A673 (cell line): ENCODE measurements at regions not wholly inside any gene's neighbourhood (a gene's known extent, or its start where the extent isn't known, plus 50 kb on each side); places are given as distances from the start of the nearest gene placed in this dataset.

Source experiments
- BruUV-seq: library from RNA; stranded (reverse); fragments of 400-500 nt; replicated peaks from 2 replicates; lab custom pipeline; 2021; lab: Mats Ljungman, UMichigan
- CTCF ChIA-PET: fragments of 300-600 bp; sonication (Branson Sonifier 250); formaldehyde crosslinking; loops from one replicate; lab custom pipeline; 2022; ENCODE audit warnings: antibody characterized with exemption; lab: Charles Lee
- POLR2A ChIA-PET: fragments of 300-600 bp; sonication (Branson Sonifier 250); formaldehyde crosslinking; loops from one replicate; lab custom pipeline; 2022; ENCODE audit warnings: antibody characterized with exemption; ENCODE audit not compliant: low non-redundant PET; lab: Charles Lee
- DNase-seq: peaks from one replicate; pipeline ENCODE4 v3.0.0-alpha.2; 2015; ENCODE audit warnings: low spot score
- H3K27ac ChIP-seq: fragments of 200-600 bp; sonication (generic); 2 replicates; pipeline ENCODE4 v1.5.1; 2016; ENCODE audit warnings: mixed run types, low read depth, mild to moderate bottlenecking, mixed read lengths, antibody characterized with exemption, low read length; ENCODE audit not compliant: poor library complexity, severe bottlenecking
- H3K27me3 ChIP-seq: fragments of 200-600 bp; sonication (generic); replicated peaks from 2 replicates; pipeline ENCODE4 v1.6.1; 2017; ENCODE audit warnings: mixed run types, low read depth, mild to moderate bottlenecking, mixed read lengths, antibody characterized with exemption, low read length; ENCODE audit not compliant: insufficient read depth, poor library complexity
- H3K36me3 ChIP-seq: fragments of 200-600 bp; sonication (generic); 2 replicates; pipeline ENCODE4 v1.6.1; 2016; ENCODE audit warnings: mixed run types, mild to moderate bottlenecking, mixed read lengths, antibody characterized with exemption, low read length; ENCODE audit not compliant: insufficient read depth, poor library complexity, severe bottlenecking
- H3K4me1 ChIP-seq: fragments of 200-600 bp; sonication (generic); 2 replicates; pipeline ENCODE4 v1.6.1; 2017; ENCODE audit warnings: mixed run types, mild to moderate bottlenecking, mixed read lengths, antibody characterized with exemption, low read length; ENCODE audit not compliant: insufficient read depth, poor library complexity, severe bottlenecking
- H3K4me3 ChIP-seq: fragments of 200-600 bp; sonication (generic); 2 replicates; pipeline ENCODE4 v1.5.1; 2016; ENCODE audit warnings: low read depth, mixed run types, mild to moderate bottlenecking, mixed read lengths, low read length; ENCODE audit not compliant: poor library complexity, severe bottlenecking
- H3K9me3 ChIP-seq: fragments of 200-600 bp; sonication (generic); 2 replicates; pipeline ENCODE4 v1.6.1; 2016; ENCODE audit warnings: mixed run types, low read depth, mild to moderate bottlenecking, mixed read lengths, antibody characterized with exemption, low read length; ENCODE audit not compliant: poor library complexity, severe bottlenecking
- CTCF ChIP-seq: fragments of 300-800, 200-600 bp; sonication (generic); conservative IDR thresholded peaks from 2 replicates; pipeline ENCODE4 v1.5.1; 2017; ENCODE audit warnings: low read depth, mild to moderate bottlenecking, antibody characterized with exemption, low read length, moderate library complexity, mixed read lengths
- EZH2 ChIP-seq: fragments of 200-600 bp; sonication (generic); IDR thresholded peaks from 2 replicates; pipeline ENCODE4 v1.6.1; 2017; ENCODE audit warnings: borderline replicate concordance, low read depth, mild to moderate bottlenecking, mixed read lengths, antibody characterized with exemption, low read length; ENCODE audit not compliant: poor library complexity, severe bottlenecking
- intact Hi-C: fragments of 100-400 bp; cut with micrococcal nuclease; formaldehyde crosslinking; loops from one replicate; pipeline ENCODE4 v1.10.0; 2022; ENCODE audit not compliant: unreplicated experiment

- CTCF ChIA-PET, result no interaction called here
- TF ChIP-seq EZH2 (no peak), CTCF (no peak)
- intact Hi-C loops, result no loop called here
Observed at GRCh38 chr5:90334741-90335140, 74.8 kb downstream of the CETN3 start.

GRCh38 chr5:90329911-90330310 lies 79.6 kb downstream of the CETN3 start:
- Histone ChIP-seq H3K27ac (no peak overlapping the region), H3K4me3 (no peak overlapping the region), H3K4me1 (no peaks in the 10 kb centered on the region), H3K9me3 (no peaks in the 10 kb centered on the region), H3K36me3 (no peaks in the 10 kb centered on the region), H3K27me3 (peaks cover 12% of the 10 kb centered on the region)
- CTCF ChIA-PET, result no interaction called here
- POLR2A ChIA-PET, result no interaction called here
- no peak for DNase-seq
- BruUV-seq, result no TSS peak
- intact Hi-C loops, result no loop called here
- no peak for TF ChIP-seq EZH2
- no peak for TF ChIP-seq CTCF

More at GRCh38 chr5:90334741-90335140, 74.8 kb downstream of the CETN3 start:
- H3K4me1 ChIP-seq, result no peaks in the 10 kb centered on the region
- no peak overlapping the region for H3K4me3 ChIP-seq
- BruUV-seq, result no TSS peak
- H3K36me3 ChIP-seq, result no peaks in the 10 kb centered on the region
- no peaks in the 10 kb centered on the region for H3K9me3 ChIP-seq
- POLR2A ChIA-PET, result no interaction called here
- DNase-seq, result no peak
- H3K27ac ChIP-seq, result no peak overlapping the region
- peaks cover 11% of the 10 kb centered on the region for H3K27me3 ChIP-seq

- no peak for DNase-seq
- H3K36me3 ChIP-seq, result no peaks in the 10 kb centered on the region
- BruUV-seq, result no TSS peak
- H3K9me3 ChIP-seq, result no peaks in the 10 kb centered on the region
- no peak overlapping the region for H3K4me3 ChIP-seq
- no peak overlapping the region for H3K27ac ChIP-seq
- ChIA-PET POLR2A (no interaction called here), CTCF (no interaction called here)
- no peaks in the 10 kb centered on the region for H3K4me1 ChIP-seq
- peaks cover 6% of the 10 kb centered on the region for H3K27me3 ChIP-seq
- intact Hi-C loops, result no loop called here
- no peak for TF ChIP-seq EZH2
- no peak for TF ChIP-seq CTCF
Observed at GRCh38 chr5:90326995-90327394, 82.6 kb downstream of the CETN3 start.
